ENCODE measurements at regions not wholly inside any gene's neighbourhood (a gene's known extent, or its start where the extent isn't known, plus 50 kb on each side); places are given as distances from the start of the nearest gene placed in this dataset.

DNA sequence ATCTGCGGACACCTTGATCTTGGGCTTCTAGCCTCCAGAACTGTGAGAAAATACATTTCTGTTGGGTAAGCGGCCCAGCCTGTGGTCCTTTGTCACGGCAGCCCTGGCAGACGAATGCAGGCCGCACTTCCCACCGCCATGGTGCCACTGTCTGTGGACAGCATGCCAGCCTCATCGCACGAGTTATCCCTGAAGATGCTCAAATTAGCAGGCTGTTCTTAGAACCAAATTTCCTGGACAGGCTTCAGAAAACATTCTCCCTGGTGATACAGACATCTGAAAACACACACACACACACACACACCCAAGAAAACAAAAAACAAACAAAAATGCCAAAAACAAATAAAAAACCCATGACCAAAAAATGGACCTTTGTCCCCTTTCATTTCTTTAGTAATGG is 343.5 kb upstream of the GATB start:
- no peak for TF ChIP-seq EZH2phosphoT487 (IDR thresholded peaks at IDR 0.05)
- TF ChIP-seq, protein P1, sequence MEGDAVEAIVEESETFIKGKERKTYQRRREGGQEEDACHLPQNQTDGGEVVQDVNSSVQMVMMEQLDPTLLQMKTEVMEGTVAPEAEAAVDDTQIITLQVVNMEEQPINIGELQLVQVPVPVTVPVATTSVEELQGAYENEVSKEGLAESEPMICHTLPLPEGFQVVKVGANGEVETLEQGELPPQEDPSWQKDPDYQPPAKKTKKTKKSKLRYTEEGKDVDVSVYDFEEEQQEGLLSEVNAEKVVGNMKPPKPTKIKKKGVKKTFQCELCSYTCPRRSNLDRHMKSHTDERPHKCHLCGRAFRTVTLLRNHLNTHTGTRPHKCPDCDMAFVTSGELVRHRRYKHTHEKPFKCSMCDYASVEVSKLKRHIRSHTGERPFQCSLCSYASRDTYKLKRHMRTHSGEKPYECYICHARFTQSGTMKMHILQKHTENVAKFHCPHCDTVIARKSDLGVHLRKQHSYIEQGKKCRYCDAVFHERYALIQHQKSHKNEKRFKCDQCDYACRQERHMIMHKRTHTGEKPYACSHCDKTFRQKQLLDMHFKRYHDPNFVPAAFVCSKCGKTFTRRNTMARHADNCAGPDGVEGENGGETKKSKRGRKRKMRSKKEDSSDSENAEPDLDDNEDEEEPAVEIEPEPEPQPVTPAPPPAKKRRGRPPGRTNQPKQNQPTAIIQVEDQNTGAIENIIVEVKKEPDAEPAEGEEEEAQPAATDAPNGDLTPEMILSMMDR (IDR thresholded peaks at IDR 0.05), result no peak
